Stimulated activated CD4-positive, alpha-beta T cell treated with anti-CD3 and anti-CD28 coated beads, Interleukin-1b, Interleukin-23, amount 100 ng/mL, for 48 hours (primary cell): ENCODE measurements at regions not wholly inside any gene's neighbourhood (a gene's known extent, or its start where the extent isn't known, plus 50 kb on each side); places are given as distances from the start of the nearest gene placed in this dataset.
"Not testable (repeated sequence)": the region's sequence is repeated elsewhere in the genome, so short reads cannot be mapped to it uniquely, and the experiment has no call there.

Experiments
- DNase-seq: peaks from one replicate; pipeline ENCODE4 v3.0.0-alpha.2; 2020

DNA sequence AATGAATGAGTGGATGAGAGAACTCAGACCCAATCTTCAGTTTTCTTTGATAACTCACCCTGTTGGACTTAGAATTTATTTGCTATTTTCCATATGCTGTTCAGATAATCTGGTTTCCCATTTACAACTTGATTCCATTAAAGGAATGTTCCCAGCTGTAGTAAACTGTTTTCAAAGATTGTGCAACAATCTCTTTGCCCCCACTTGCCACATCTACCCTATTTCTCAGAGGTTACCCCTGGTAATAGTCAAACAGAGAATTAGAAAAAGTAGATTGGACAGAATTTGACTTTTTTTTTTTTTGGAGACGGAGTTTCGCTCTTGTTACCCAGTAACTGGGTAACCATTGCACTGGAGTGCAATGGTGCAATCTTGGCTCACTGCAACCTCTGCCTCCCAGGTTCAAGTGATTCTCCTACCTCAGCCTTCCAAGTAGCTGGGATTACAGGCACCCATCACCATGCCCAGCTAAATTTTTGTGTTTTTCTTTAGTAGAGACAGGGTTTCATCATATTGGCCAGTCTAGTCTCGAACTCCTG, 93.4 kb upstream of the SIX2 start:
- DNase-seq, result no peak

DNA sequence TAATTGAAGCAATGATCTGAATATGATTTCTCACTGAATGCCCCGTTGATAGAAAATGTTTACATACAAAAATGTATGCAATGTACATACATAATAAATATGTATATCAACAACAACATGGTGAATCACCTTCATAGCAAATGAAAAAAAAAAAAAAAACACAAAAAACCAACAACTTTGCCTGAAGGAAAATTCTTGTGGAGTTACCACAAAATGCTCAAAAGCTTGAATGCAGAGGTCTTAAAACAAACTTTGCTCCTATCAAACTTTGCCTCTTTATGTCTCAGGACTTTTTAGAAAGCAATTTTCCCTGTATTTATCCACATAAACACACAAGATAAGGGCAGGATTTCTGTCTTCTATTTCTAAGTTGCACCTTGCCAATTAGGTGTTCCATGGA, 92.9 kb upstream of the SIX2 start:
- DNase-seq, result no peak

DNA sequence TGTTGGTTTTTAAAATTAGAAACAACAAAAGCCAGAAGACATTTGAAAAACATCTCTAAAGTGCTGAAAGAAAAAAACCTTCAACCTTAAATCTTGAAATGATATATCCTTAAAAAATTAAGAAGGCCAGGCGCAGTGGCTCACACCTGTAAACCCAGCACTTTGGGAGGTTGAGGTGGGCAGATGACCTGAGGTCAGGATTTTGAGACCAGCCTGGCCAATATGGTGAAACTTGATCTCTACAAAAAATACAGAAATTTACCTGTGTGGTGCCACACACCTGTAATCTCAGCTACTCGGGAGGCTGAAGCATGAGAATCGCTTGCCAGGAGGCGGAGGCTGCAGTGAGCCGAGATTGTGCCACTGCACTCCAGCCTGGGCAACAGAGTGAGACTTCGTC, 87.7 kb upstream of the SIX2 start:
- no peak for DNase-seq

DNA sequence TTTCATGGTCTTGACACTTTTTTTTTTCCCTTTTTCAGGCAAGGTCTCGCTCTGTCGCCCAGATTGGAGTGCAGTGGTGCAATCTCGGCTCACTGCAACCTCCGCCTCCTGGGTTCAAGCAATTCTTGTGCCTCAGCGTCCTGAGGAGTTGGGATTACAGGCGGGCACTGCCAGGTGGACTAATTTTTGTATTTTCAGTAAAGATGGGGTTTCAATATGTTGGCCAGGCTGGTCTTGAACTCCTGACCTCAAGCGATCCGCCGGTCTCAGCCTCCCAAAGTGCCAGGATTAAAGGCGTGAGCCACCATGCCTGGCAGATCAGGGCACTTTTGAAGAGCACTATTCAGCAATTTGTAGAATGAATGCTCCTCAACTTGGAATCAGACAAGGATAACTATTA, 86.8 kb upstream of the SIX2 start:
- DNase-seq, result not testable (repeated sequence)

DNA sequence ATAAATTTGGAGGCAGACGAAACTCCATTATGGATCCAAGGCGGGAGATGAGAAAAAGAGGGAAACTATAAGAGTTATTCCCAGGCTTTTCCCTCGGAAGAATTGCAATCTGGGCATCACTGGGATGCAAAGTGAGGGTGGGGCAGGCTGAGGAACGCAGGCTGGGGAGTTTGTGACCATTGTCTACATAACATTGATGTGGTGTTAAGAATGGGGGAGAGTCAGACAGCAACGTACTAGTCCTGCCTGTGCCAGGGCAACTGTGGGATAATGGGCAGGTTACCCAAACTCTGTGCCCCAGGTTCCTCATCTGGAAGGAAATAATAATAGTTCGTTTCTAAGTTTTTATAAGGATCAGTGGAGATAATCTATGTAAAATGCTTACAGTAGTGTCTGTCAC, 84.4 kb upstream of the SIX2 start:
- no peak for DNase-seq

DNA sequence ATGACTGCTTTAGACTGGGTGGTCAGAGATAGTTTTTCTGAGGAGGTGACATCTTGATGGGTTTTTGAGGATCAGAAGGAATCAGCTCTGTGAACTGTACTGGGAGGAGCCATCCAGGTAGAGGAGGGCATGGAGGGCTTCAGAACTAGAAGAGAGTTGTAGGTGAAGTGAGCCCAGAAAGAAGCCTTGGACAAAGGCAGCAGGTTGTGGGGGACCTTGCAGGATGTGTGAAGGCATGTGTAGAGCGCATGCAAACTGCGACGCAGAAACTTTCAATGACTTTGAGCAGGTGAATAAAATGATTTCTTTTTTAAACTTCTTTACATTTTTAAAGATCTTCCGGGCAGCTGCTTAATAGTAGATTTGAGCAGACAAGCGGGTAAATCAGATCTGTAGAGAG, 83.9 kb upstream of the SIX2 start:
- DNase-seq, result no peak

DNA sequence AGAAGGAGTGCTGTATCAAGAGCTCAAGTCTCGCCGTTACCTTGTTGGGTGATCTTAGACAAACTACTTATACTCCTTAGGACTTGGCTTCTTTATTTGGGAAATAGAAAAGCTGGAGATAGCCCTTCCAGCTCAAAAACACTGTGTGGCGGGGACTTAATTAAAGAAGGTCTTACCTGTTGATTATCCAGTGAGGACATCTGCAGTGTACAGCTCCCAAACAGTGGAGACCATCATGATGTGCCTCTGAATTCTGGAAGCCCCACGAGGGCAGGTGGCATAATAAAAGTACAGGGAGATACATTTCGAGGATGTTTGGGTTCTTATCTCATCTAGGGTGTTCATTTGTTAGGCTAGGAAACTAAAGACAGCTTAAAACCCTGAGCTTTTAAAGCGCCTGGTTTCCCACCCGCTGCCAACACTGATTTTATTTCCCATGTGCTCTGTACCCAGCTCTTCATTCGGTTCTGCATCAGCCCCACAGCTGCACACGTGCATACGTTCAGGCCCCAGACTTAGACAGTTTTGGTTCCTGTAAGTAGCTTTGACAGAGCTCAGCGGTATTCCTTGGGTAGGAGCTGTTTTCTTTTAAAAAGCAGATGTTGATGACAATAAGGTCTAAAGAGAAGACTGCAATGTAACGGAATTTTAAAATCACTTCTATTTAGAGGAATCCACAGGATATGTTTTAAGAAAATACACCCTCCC, 80.5 kb upstream of the SIX2 start:
- DNase-seq, result no peak

DNA sequence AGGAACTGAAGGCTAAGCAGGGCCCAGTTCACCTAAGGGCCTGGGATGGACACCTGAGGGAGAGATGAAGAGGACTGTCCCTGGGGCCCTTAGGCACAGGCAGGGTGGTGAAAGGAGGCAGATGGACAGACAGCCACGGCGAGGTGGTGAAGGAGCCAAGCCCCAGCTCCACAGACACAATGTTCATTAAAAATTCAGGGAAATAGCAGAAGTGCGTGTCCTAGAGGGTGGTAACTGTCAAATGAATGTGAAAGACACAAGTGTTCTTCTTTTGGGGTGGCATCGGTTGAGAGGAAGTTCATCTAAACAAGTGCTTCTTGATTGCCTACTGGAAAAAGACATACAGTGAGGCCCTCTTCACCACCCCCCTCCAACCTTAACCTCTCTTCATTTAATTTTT, 76.2 kb upstream of the SIX2 start:
- DNase-seq, result no peak

DNA sequence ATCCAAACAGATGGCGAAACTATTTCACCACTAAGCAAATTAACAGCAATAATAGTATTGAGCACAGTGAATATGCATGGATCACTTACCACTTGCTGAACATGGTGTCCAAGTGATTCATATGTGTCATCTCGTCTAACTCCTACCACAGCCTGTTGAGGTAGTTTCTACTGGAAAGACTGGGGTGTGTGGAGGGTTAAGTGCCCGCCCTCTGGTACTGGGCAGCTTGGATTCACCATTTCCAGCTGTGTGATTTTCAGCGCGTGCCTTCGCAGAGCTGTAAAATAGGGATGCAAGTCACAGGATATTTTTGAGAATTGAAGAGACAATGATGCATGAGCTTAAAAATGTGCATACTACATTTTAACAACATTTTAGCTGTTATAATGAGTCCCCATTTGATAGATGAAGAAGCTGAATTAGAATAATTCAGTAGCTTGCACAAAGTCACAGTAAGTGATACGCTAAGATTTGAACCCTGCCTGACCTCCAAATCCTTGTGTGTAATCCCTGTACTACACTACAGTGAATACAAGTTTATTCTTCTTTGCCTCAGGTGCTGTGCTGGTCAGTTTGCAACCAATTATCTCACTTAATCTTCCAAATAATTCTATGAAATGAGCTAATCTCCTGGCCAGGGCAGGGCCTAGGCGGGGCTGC, 75.2 kb upstream of the SIX2 start:
- DNase-seq, result no peak

DNA sequence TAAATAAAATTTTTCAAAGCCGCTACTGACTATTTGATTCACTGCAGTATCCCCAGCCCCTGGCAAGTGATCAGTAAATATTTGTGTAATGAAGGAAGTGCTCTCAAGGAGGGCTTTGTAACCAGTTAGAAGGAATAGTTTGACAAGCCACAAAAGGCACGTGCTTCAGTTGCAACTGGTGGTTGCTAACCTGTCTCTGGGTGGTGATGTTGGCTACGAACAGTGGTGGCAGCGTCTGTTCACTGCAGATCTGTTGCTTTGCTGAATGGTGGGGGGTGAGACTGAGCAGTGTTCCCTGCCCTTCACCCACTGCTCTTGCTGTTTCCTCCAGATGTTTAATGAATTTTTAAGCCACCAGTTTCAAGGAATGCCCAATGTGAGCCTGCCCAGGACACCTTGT, 73.9 kb upstream of the SIX2 start:
- no peak for DNase-seq

DNA sequence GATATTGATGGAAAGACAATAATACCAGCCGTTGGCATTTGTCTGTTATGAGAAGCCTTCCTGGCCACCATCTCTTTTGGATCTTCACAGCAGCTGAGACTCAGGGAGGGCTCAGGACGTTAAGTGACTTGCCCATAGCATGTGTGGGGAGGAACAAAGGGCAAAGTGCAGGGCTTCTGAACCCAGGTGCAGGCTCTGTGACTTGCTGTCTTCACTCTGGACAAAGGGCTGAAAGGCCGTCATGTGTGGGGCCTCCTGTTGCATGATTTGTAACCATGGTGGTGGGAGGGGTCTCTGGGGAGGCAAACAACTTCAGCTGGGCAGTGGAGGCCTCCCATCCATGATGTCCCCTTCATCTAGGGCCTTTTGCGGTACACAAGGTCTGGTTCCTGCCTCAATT, 65.5 kb upstream of the SIX2 start:
- no peak for DNase-seq

DNA sequence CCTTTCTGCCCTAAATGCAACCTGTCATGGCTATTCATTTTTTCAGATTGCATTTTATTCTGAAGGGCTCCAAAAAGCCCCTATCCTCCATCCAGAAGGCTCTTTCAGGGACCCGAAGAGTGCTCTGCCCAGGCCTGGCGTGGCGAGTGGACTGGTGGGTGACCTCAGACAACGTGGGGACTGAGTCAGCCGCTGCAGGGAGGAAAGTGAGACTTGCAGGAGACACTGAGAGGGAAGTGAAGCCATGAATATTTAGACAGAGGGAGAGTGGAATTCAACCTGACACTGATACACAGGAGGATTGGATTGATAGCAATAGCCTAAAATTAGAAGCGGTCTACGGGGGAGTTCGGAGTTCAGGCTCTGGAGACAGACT, 63.6 kb upstream of the SIX2 start:
- DNase-seq, result no peak

DNA sequence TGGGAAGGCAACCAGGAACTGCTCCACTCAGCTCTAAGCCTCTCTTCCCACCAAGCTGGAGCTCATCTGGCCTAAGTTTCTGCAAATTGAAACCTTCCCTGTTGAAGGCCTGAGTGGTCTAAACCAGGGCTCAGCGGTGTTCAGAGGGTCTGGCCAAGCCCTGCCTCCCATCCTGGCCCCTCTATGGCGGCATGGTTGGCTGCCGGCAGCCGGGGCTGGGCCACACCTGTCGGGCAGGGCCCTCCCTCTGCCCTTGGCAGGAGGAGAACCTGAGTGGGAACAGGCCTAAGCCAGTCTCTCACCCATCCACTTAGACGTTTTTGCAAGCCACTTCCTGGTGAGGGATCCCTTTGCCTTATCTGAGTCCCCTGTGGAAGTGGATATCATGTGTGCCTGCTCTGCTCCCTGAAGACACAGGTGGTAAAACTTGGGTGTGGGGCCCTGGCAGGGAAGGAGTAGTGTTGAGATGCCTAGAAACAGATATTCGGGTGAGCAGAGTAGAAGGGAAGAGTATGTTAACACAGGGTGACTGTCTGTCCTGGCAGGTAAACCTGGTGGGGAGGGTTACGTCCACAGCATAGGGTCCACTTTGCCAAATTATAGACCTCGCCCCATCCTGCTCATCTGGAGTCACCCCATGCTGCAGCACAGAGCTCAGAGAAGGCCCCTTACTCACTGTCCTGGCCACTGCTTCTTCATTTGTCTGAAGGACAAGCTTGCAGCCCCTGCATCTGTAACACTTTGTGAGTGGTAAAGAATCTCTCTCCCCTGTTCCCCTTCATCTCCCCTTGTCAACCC, 63.0 kb upstream of the SIX2 start:
- no peak for DNase-seq

DNA sequence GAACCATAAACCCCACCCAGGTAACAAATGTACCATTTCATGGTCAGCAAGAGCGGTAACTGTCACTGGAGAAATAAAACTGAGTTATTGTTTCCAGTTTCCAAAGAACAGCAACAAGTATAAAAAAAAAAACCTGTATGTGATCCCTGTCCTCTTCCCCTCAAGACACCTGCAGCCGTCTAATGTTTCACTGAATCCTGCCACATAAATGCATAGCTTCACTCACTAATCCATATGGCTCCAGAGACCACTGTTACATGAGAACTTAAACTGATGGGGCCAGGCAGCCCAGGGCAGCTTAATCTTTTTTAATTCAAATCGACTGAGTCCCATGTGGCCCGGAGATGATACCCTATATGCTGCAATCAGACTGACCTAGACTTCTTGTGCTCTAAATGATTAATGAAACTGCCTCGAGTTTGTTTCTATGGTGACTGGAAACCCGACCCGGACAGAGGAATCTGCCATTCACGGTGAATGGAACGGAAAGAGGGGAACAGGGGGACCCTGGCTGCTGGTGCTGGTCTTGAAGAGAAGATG, 60.9 kb upstream of the SIX2 start:
- no peak for DNase-seq

DNA sequence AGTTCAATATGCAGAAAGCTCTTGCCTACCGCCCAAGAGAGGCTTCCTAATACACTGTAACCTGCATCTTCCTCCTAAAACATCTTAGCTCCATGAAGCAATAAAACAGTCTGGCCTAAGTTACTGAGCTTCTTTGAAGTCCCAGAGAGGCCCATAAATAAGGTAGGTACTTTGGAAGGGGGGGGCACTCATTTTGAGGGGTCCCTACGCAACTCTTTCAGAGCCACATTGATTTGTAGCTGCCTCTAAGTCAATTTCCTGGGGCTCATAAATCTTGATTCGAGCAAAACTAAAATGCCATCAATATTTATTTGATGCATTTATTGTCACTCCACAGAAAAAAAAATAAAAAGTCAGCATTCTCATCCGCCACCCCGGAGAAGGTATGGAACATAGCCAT, 60.4 kb upstream of the SIX2 start:
- DNase-seq, result no peak

DNA sequence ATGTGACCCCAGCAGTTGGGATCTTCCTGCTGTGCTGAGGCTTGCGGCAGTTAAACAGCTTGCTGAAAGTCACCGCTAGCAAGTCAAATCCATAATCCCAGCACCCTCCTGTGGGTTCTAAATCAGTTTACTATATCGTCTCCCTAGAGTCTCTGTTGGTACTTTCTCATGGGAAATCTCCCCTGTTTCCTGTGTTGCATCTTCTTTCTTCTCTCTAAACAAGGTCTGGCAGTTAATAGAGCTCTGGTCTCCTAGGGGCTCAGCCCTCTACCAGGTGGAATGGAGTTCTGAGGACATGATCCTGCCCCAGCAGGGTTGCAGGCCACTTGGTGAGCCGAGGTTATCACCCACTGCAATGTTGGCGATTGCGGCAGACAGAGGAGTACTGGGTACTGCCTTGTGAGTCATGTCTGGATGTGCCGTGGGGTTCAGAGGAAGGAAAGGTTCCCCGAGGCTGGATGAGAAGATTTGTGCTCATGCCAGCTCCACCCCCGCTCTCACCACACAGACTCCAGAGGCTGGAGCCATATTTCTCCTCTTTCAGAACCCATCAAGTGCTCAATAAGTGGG, 59.4 kb upstream of the SIX2 start:
- no peak for DNase-seq

DNA sequence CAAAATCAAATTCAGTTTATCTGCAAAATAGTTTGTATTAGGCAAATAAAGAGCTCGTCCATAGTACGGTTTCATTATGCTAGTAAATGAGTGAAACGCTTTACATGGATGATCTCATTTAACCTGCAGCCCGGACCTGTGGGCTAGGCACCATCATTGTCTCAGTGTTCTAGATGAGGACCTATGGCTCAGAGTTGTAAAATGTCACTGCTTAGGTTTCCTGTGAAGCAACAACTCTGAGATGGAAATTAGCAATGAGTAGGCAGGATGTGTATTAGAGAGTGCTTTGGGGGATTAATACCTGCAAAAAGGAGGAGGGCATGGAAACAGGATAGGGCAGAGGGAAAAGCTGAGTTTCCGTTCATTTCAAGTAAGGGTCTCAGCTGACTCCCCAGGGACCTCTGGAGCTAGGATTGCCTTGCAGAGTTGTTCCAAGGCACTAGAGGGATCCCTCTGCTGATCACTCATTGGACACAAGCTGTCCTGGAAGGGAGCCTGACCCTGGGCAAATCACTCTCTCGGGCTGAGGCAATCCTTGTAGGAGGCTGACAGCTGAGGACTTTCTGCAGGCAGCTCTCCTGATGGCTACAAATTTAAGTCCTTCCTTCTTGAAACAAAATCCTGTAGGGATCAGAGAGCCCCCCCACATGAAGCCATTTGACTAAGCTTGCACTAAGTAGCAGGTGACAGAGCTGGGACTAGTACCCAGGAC, 58.8 kb upstream of the SIX2 start:
- DNase-seq, result no peak
